ENCODE measurements at regions not wholly inside any gene's neighbourhood (a gene's known extent, or its start where the extent isn't known, plus 50 kb on each side); places are given as distances from the start of the nearest gene placed in this dataset.

DNA sequence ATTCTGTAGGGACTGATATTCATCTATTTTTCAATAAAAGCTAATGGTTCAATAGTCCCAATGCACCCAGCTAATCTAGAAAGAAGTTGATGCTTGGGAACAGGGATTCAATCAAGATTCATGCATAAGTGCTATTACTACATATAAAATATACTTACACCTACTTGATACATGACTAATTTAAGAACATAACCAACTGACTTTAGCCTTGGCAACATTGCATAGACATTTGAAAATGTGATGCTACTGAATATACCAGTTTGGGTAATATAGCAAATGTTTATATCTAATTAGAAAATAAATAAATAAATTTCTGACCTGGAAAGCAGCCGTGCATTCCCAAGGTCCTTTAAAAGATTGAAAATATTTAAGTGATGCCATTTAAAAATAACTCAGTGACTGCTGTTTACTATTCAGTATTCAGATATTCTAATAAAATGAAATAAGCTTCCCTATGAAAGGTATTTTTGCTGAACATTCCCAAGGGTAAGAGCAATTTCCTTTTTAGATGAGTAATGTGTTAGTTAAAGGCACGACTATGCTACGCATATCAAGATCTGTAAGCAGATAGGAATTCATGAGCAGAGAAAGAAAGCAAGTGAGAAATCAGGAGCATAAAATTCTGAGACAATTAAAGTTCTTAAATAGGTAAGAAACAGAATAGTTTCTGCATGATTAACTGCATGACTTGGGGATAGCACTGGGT lies 160.6 kb upstream of the SYT1 start:
- DNase-seq: no peak

DNA sequence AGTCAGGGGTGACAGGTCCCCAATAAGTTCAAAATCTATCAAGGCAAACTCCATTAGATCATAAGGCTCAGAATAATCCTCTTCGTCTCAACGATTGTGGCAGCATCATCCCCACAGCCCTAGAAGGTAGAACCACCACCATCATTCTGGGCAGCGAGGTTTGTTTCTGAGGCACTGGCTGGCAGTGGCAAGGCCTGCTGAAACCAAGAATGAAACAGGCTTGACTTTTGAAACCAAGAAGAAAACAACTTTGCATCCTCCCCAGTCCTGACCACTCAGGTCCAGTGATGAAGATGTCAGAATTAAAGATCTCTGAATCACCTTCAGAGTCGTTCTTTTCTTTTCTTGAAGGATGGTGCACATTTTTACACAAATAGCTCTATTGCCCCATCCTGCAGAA lies 152.6 kb upstream of the SYT1 start:
- DNase-seq: no peak

DNA sequence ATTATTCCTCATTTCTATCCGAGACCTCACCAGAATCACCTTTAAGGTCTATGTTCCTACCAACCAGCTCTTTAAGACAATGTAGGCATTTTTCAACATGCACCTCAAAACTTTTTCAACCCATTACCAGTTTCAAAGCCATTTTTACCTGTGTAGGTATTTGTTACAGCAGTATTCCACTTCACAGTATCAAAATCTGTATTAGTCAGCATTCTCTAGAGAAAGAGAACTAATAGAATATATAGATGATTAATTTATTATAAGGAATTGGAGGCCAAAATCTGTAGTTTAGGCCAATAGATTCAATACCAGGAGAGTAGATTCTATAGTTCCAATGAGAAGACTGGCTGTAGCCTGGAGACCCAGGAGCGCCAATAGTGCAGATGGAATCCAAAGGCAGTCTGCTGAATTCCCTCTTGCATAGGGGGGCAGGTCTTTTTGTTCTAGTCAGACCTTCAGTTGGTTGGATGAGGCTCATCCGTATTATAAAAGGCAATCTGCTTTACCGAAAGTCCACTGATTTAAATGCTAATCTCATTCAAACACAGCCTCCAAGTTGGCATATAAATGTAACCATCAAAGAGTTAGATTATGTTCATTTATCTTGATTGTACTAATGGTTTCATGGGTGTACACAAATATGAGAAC lies 151.6 kb upstream of the SYT1 start:
- DNase-seq: no peak

DNA sequence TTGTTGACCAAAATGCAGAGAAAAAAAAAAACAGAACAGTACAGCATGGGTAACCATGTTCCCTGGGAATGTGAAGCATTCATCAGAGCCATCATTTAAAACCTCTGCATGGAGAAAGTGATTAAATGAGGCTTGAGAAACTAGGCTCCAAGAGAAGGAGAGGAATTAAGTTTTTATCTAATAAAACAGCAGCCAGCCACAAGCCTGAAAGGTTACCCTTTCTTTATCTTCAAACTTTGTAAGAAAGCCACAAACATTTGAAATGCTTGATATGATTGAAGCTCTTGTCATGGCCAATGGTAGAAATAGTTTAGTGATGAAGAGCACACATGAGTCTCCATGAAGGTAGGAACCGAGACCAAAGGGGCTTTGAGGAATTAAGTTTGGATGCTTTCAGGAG lies 144.9 kb upstream of the SYT1 start:
- no peak for DNase-seq

DNA sequence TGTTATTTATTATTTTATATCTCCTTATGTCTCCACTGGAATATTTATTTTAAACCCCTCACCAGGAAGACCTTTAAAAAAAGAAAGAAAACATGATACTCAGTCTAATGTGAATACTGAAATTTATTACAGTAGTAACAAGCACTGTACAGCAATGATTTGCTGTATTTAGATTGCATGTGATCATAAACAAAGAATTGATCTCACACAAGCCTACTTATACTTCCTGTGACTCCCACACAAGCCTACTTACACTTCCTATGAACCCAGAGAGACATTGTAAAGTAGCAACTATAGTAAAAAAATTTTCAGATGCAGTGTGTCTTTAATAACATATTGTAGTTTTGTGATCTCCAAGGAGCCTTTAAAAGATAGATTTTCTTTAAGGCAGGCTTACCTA lies 142.7 kb upstream of the SYT1 start:
- DNase-seq: no peak

DNA sequence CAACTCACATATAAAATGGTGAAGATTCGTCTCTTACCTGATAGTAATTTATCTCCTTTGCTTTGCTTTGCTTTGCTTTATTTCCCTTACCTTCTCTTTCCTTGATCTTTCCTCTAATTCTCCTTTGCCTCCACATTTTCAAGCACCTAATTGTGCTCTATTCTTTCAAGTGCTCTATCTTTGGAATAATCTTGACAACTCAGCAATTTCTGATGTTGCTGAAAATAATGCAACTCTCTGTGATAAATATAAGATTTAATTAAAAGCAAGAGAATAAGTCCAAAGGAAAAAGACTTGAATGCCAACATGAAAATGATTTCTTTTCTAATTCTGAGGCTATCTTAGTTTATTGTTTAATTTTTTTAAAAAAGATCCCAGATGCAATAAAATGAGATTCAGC lies 139.5 kb upstream of the SYT1 start:
- DNase-seq: no peak

DNA sequence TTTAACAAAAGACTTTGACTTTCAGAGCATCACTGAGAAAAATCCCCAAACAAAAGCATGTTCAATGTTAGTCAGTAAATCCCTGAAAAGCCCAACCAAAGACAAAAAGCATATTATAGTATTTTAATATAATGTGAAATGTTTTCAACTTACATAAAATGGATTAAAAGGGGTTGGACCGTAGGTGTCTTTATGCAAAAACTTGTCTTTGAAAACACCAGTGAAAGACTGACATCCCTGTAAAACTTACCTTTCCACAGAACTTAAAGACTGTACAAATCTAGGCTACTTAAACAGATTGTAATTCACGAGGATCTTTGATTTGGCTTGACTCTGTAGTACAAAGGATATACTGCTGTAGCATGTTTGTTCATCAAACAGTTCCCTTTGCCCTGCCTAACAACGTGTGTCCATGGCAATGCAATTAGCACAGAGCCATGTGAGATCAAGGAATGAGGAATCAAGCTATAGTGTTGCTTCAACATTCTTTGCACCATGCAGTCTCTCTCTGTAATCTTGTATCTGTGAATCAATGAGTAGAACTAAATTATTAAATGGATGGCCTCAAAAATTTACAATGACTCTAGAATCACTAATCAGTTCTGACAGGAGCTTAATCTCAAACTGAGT lies 138.5 kb upstream of the SYT1 start:
- DNase-seq: no peak

DNA sequence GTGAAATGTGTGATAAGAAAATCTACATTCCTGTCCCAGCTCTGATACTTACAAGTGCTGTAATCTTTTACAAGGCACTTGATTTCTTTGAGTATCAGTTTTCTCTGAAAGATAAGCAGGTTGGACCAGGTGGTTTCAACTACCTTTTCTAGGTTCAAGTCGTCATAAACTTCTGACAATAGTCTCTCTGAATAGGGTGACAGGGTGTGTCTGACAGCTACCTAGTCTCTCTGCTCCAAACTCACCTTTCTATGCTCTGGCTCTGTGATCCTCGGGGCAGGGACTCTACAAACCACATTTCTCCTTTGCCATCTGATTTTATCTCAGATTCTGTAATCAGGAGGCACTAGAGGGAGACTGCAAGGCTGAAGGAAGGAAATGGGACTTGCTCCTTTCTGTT lies 137.7 kb upstream of the SYT1 start:
- no peak for DNase-seq

DNA sequence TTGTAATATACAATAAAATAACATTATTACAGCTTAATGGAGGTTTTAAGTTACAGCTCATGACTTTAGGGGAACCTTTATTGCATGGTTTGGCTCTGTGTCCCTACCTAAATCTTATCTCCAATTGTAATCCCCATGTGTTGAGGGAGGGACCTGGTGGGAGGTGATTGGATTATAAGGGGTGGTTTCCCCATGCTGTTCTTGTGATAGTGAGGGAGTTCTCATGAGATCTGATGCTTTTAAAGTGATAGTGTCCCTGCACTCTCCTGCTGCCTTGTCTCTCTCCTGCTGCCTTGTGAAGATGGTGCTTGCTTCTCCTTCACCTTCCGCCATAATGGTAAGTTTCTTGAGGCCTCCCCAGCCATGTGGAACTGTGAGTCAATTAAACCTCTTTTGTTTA lies 132.1 kb upstream of the SYT1 start:
- no peak for DNase-seq

DNA sequence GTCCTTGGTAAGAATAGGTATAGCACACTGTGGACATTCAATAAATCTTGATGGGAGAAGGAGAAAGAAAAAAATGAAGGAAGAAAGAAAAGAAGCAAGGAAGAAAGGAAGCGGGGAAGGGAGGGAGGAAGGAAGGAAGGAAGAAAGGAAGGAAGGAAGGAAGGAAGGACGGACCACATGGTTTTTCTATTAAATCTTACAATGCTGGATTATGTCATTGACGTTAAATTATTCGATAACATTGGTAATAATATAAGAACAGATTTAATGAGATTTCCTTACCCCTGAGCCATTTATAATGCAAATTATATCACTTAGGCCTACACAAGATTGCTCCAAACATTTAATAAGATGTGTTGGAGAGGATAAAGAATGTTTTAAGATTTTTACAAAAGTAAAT lies 124.9 kb upstream of the SYT1 start:
- DNase-seq: no peak

DNA sequence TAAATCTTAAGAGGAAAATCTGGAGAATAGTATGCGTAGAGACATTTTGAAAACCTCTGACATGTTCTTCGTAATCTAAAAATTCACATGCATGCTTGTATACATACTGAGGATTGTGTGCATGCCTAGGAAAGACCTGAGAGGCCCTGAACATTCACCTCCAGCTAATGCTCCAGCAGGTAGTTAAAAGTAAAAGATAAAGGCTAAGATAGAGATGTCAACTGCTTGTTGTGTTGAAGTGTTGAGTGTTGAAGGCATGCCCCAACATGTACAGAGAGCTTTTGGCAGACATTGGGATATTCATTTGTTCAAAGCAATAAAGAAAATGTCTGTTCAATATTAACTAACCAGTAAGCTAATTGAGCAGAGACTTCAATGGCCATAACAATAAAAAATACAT lies 118.6 kb upstream of the SYT1 start:
- DNase-seq: no peak

DNA sequence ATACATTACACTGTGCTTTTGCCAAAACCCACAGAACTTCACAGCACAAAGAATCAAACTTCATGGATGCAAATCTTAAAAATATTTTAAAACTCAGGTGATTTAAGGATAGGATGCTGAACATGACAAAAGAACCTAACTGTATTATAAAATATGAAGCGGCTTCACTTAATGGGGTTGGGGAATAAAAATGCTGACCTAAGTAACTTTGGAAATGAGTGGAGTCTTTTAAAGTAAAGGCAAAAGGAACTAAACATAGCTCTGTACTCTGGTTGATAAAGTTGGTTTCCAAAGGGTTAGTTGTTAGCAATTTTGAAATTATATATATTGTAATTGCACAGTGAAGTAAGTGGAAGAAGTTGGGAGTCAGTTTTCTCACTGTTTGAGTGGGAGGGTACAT lies 111.5 kb upstream of the SYT1 start:
- no peak for DNase-seq

DNA sequence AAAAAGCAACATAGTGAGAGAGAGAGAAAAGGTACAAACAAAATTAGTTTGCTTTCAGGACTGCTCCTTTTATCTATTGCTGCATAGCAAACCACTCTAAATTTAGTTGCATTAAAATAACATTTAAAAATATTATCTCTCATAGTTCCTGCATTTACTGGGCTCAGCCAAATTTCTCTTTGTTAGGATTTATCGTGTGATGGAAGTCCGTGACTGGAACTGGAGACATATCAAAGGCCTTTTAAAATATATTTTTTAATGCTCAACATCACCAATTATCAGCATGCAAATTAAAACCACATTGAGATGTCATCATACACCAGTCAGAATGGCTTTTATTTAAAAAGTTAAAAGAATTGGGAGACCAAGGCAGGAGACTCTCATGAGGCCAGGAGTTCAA lies 107.6 kb upstream of the SYT1 start:
- DNase-seq: no peak

DNA sequence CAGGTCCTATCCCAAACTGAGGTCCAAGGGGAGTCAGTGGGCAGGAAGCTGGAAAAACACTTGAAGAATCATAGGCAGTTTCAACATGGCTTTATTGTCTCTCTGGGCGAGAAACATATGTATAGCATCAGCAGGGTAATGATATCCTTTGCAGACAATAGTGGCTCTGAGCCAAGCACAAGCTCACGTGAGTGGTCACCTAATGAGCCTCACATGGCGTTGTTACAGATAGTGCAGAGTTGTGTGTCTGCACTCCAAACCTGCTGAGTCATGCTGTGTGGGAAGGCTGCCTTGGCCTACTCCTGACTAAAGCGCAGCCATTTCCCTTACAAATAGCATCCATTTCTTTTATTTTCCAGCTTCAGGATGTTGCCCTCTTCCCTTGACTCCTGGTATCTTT lies 105.2 kb upstream of the SYT1 start:
- no peak for DNase-seq

DNA sequence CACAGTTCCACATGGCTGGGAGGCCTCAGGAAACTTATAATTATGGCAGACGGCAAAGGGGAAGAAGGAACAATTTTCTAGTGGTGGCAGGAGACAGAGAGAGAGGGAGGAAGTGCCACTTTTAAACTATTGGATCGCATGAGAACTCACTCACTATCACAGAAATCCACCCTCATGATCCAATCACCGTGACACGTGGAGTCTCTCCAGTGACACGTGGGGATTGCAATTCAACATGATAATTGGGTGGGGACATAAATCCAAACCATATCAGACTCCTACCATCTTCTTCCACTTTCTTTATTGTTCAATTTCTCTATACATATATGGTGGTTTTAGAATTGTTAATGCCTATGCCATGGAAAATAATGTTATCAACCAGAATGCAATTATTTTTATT lies 103.7 kb upstream of the SYT1 start:
- DNase-seq: no peak

DNA sequence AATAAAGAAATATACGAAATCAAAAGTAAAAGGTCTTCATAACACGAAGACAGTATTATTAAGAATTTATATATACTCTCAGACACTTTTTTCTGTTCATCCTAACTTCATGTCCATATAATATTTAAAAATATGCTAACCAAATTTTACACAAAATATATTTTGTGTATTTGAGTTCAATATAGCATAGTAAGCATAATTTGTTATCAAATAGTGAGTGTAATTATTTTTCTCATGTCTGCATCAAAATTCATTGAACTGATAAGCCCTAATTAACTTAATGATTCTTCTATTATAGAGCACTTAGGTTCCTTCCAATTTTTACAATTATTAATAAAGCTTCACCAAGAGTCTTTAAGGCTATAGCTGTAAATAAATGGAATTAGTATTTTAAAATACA lies 99.7 kb upstream of the SYT1 start:
- DNase-seq: no peak

DNA sequence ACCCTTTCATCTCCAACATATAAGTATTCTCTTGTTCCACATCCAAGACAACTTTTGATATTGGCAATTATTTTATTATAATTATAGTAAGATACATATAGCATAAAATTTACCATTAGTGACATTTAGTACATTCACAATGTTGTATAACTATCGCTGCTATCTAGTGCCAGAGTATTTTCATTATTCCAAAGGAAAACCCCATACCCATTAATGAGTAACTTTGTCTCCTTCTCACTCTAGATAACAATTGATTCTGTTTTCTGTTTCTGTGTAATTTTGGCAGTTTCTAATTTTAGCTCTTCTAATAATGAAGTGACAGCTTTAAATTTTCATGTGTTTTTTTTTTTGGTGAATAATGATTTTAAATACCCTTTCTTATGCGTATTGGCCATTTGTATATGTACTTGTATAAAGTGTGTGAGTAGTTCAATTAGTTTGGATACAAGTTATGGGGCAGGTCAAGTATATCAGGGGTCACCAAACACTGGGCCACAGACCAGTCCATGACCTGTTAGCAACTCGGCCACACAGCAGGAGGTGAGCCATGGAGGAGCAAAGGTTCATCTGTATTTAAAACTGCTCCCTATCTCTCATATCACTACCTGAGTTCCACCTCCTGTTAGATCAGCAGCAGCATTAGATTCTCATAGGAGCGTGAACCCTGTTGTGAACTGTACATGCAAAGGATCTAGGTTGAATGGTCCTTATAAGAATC lies 97.2 kb upstream of the SYT1 start:
- DNase-seq: no peak

DNA sequence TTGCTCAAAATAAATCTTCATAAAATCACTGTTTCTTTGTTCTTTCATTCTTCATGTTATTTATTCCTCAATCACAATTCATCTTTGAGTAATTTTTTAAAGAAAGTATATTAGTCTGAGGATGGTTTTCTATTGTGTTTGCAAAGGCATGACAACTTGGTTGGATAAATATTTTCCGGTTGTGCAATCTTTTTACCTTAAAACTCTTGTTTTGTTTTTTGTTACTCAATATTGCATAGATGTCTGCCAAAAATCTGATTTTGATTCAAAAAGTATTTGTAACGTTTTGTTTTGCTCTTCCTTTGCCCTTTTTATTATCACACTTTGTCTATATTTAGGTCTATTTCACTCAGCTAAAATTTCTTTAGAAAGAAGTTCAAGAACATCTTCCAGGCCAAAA lies 86.2 kb upstream of the SYT1 start:
- no peak for DNase-seq

DNA sequence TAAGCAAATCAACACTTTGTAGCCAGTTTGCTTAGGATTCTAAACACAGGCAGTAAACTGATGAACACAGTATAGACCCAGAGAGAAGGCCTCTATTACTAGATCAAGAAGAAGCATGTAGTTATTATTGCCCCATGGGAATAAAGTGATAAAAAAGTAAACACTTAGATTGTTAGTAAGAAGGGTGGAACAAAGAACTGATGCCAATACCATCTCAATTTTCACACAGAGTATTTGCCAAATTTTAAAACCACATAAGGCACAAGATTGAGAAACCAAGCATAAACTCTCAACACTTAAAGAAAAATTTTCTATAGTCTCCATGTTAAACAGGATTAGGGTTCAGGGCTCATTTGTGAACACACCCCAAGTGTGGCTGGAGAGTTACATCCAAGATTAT lies 77.0 kb upstream of the SYT1 start:
- no peak for DNase-seq

DNA sequence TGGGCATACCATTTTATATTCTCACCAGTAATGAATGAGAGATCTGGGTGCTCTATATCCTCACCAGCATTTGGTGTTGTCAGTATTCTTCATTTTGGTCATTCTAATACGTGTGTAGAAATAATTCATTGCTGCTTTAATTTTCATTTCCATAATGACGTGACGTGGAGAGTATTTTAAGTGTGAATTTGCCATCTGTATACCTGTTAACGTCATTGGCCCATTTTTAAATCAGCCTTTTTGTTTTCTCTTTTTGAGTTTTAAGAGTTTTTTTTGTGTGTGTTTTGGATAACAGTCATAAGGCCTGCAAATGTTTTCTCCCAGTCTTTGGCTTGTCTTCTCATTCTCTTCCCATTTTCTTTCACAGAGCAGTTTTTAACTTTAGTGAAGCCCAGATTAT lies 74.4 kb upstream of the SYT1 start:
- no peak for DNase-seq

DNA sequence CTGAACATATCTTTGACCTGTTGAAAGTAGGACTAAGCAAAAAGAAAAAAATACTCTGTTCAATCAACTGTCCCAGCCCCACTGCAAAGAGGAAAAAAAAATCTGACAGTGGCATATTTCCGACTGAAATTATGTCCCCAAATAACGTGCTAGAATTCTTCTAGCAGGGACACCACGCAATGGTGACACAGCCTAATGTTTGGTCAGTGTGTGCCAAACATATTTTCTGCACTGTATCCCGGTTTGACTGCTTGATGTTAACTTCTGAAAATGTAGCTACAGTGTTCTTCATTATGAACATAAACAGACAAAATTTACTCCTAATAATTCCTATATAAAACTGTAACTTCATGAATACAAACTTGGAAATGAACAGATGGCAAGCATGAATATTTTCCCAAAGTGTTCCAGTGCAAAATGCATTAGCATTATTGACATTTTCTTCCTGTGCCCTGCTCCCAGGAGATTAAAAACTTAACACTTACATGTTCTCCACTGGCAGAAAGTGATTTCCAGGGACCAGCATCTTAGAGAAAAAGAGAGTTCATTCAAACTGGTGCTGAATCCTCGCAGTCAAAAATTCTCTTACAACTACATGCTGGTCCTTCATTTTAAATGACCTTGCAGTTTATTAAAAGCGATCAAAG lies 72.4 kb upstream of the SYT1 start:
- DNase-seq: no peak

DNA sequence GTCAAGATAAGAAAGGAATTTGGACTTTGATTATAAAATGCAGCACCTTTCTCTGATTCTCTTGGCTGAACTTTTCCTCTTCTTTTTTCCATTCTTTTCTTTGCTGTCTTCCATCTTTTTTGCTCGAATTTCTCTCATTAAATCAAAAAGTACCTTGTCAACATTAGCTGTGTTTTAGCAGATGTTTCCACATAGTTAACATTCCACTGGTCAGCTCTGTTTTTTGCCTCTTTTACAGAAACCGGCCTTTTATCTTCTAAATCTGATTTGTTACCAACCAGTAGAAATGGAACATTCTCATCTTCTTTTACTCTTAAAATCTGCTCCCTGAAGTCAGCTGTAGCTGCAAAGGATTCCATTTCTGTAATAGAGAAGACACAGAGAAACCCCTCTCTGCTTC lies 71.1 kb upstream of the SYT1 start:
- DNase-seq: no peak

DNA sequence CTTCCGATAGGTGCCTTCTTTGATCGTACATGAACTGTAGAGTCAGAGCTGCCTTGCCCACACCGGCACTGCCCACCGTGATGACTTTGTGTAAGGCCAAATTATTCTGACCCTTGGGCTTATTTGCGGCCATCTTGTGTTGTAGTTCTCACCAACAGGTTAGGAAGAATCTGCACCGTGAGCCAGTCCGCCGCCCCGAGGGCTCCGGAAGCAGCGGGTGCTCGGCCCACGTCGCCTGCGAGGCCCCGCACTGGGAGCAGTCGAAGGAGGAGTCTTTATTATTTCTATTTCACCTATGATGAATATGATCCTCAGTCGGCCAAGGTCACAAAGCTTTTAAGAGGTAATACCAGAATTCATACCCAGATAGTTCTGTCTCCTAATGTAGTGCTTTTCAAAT lies 70.6 kb upstream of the SYT1 start:
- DNase-seq: no peak

Data from stimulated activated CD4-positive, alpha-beta T cell treated with anti-CD3 and anti-CD28 coated beads, Interleukin-15, amount 100 ng/mL, for 24 hours (primary cell).